OCI-LY3 (cell line): ENCODE measurements at regions not wholly inside any gene's neighbourhood (a gene's known extent, or its start where the extent isn't known, plus 50 kb on each side); places are given as distances from the start of the nearest gene placed in this dataset.

Experiments
- H2AFZ ChIP-seq: fragments of 200-600, 300-600 bp; shearing (Covaris generic); 2 replicates; pipeline ENCODE4 v1.6.0; 2014; ENCODE audit warnings: antibody characterized with exemption, low read depth, low read length
- H3K27ac ChIP-seq: fragments of 200-600, 300-600 bp; sonication (generic); 2 replicates; pipeline ENCODE4 v1.5.1; 2014; ENCODE audit warnings: mild to moderate bottlenecking, low read length, moderate library complexity, mixed read lengths
- H3K27me3 ChIP-seq: fragments of 200-600, 300-600 bp; sonication (generic); 2 replicates; pipeline ENCODE4 v1.6.1; 2014; ENCODE audit warnings: low read depth, low read length, mixed read lengths
- H3K36me3 ChIP-seq: fragments of 200-600, 300-600 bp; sonication (generic); replicated peaks from 2 replicates; pipeline ENCODE3; 2014; ENCODE audit warnings: low read depth, low read length, mixed read lengths
- H3K4me1 ChIP-seq: fragments of 300-600, 200-600 bp; sonication (generic); 2 replicates; pipeline ENCODE4 v1.6.1; 2014; ENCODE audit warnings: low read length, mixed read lengths
- H3K4me2 ChIP-seq: fragments of 200-600, 300-600 bp; sonication (generic); 2 replicates; pipeline ENCODE4 v1.6.1; 2014; ENCODE audit warnings: low read length, mixed read lengths
- H3K4me3 ChIP-seq: fragments of 300-600, 200-600 bp; sonication (generic); 2 replicates; pipeline ENCODE4 v1.5.1; 2014; ENCODE audit warnings: antibody characterized with exemption, mild to moderate bottlenecking, low read length, moderate library complexity
- H3K79me2 ChIP-seq: fragments of 300-600, 200-600 bp; shearing (Covaris generic); 2 replicates; pipeline ENCODE4 v1.6.1; 2014; ENCODE audit warnings: mild to moderate bottlenecking, low read length, mixed read lengths
- H3K9ac ChIP-seq: fragments of 300-600, 200-600 bp; shearing (Covaris generic); 2 replicates; pipeline ENCODE4 v1.6.0; 2014; ENCODE audit warnings: mild to moderate bottlenecking, low read length, moderate library complexity
- H3K9me3 ChIP-seq: fragments of 200-600, 300-600 bp; shearing (Covaris generic); 2 replicates; pipeline ENCODE4 v1.6.1; 2014; ENCODE audit warnings: low read length, mixed read lengths; ENCODE audit not compliant: insufficient read depth
- H4K20me1 ChIP-seq: fragments of 200-600, 300-600 bp; sonication (generic); 2 replicates; pipeline ENCODE4 v1.6.1; 2016; ENCODE audit warnings: low read length, mixed read lengths; ENCODE audit not compliant: insufficient read depth
- CTCF ChIP-seq: fragments of 200-600, 300-600 bp; sonication (generic); IDR thresholded peaks from 2 replicates; pipeline ENCODE4 v1.5.1; 2014; ENCODE audit warnings: antibody characterized with exemption, low read length, low read depth
- EZH2phosphoT487 ChIP-seq: fragments of 200-600 bp; shearing (Covaris generic); IDR thresholded peaks from 2 replicates; pipeline ENCODE4 v1.6.1; 2018; ENCODE audit warnings: antibody characterized with exemption, mixed run types, low read depth

- Histone ChIP-seq H3K9ac (no peak overlapping the region), H2AFZ (no peak overlapping the region), H3K9me3 (no peaks in the 10 kb centered on the region), H3K4me2 (no peak overlapping the region), H4K20me1 (no peaks in the 10 kb centered on the region), H3K27me3 (no peaks in the 10 kb centered on the region; the same call in 1 of the 2 replicates), H3K36me3 (no peaks in the 10 kb centered on the region), H3K27ac (no peak overlapping the region), H3K79me2 (no peaks in the 10 kb centered on the region), H3K4me3 (no peak overlapping the region), H3K4me1 (no peaks in the 10 kb centered on the region)
- TF ChIP-seq CTCF = no peak
- TF ChIP-seq EZH2phosphoT487 = no peak
Measured at GRCh38 chr3:64318668-64319271, 93.5 kb upstream of the PRICKLE2 start.

- H3K4me2 ChIP-seq = no peak overlapping the region
- H3K27me3 ChIP-seq = no peaks in the 10 kb centered on the region; the same call in 1 of the 2 replicates
- no peaks in the 10 kb centered on the region for H3K36me3 ChIP-seq
- no peaks in the 10 kb centered on the region for H4K20me1 ChIP-seq
- H3K79me2 ChIP-seq = no peaks in the 10 kb centered on the region
- H3K27ac ChIP-seq = no peak overlapping the region
- H3K9ac ChIP-seq = no peak overlapping the region
- TF ChIP-seq CTCF = no peak
- no peaks in the 10 kb centered on the region for H3K9me3 ChIP-seq
- no peaks in the 10 kb centered on the region for H3K4me1 ChIP-seq
- H2AFZ ChIP-seq = no peak overlapping the region
- no peak overlapping the region for H3K4me3 ChIP-seq
Measured at GRCh38 chr3:64318001-64318400, 92.7 kb upstream of the PRICKLE2 start.

GRCh38 chr3:64316971-64317370, 91.7 kb upstream of the PRICKLE2 start:
- H3K4me1 ChIP-seq = no peaks in the 10 kb centered on the region
- no peaks in the 10 kb centered on the region for H3K79me2 ChIP-seq
- H3K27me3 ChIP-seq = no peaks in the 10 kb centered on the region; the same call in 1 of the 2 replicates
- no peak overlapping the region for H3K27ac ChIP-seq
- no peak overlapping the region for H3K4me2 ChIP-seq
- no peak overlapping the region for H3K9ac ChIP-seq
- no peaks in the 10 kb centered on the region for H3K36me3 ChIP-seq
- no peaks in the 10 kb centered on the region for H3K9me3 ChIP-seq
- no peak overlapping the region for H2AFZ ChIP-seq
- TF ChIP-seq EZH2phosphoT487 (no peak), CTCF (no peak)
- no peaks in the 10 kb centered on the region for H4K20me1 ChIP-seq
- H3K4me3 ChIP-seq = no peak overlapping the region

- Histone ChIP-seq H4K20me1 (no peaks in the 10 kb centered on the region), H3K36me3 (no peaks in the 10 kb centered on the region), H2AFZ (no peak overlapping the region), H3K4me2 (no peak overlapping the region), H3K27me3 (no peaks in the 10 kb centered on the region), H3K9me3 (no peaks in the 10 kb centered on the region), H3K27ac (no peak overlapping the region), H3K4me3 (no peak overlapping the region), H3K79me2 (no peaks in the 10 kb centered on the region), H3K9ac (no peak overlapping the region), H3K4me1 (peaks cover 5% of the 10 kb centered on the region; the same call in 1 of the 2 replicates)
- no peak for TF ChIP-seq EZH2phosphoT487
- TF ChIP-seq CTCF = no peak
Measured at GRCh38 chr3:64311424-64312061, 86.3 kb upstream of the PRICKLE2 start.
